ENCODE measurements at regions not wholly inside any gene's neighbourhood (a gene's known extent, or its start where the extent isn't known, plus 50 kb on each side); places are given as distances from the start of the nearest gene placed in this dataset.

- H3K14ac ChIP-seq (ENCODE audit: low read length in 2 of 2): no peak overlapping the region
- H2AFZ ChIP-seq (ENCODE audit: low read depth, low read length): no peak overlapping the region
- no peak overlapping the region for H2BK5ac ChIP-seq (ENCODE audit: low read depth, low read length, poor library complexity, severe bottlenecking)
- H4K8ac ChIP-seq (ENCODE audit: low read length): no peak overlapping the region
- H3K4me1 ChIP-seq (ENCODE audit: control insufficient read depth, insufficient read depth, low read depth, low read length): peaks cover 17% of the 10 kb centered on the region
- no peak overlapping the region for H3K4ac ChIP-seq (ENCODE audit: low read depth in 1 of 2, low read length in 2 of 2)
- no peak overlapping the region for H4K91ac ChIP-seq (ENCODE audit: low read length)
- H3K36me3 ChIP-seq (ENCODE audit: control insufficient read depth in 1 of 2, insufficient read depth in 2 of 2, low read depth in 1 of 2, low read length in 2 of 2): no peaks in the 10 kb centered on the region
- H3K4me3 ChIP-seq (ENCODE audit: insufficient read depth in 1 of 2, low read depth in 1 of 2, low read length in 2 of 2): no peak overlapping the region
- H3K18ac ChIP-seq (ENCODE audit: low read depth in 1 of 2, low read length in 2 of 2): no peak overlapping the region
- H3K27ac ChIP-seq (ENCODE audit: low read length, poor library complexity, severe bottlenecking): no peak overlapping the region
- H2BK12ac ChIP-seq (ENCODE audit: low read length in 2 of 2): no peak overlapping the region
- no peak overlapping the region for H2BK120ac ChIP-seq (ENCODE audit: low read depth, low read length)
- H3K9me3 ChIP-seq (ENCODE audit: control insufficient read depth, low read length): no peaks in the 10 kb centered on the region
- no peak for DNase-seq
- H3K4me2 ChIP-seq (ENCODE audit: low read length, poor library complexity, severe bottlenecking): no peak overlapping the region
- 96% methylated on average over 6 of the region's 6 CpGs for WGBS
- no peak overlapping the region for H3K9ac ChIP-seq (ENCODE audit: low read length)
- no peaks in the 10 kb centered on the region for H3K27me3 ChIP-seq (ENCODE audit: control insufficient read depth in 1 of 2, insufficient read depth in 1 of 2, low read length in 2 of 2)
- no peaks in the 10 kb centered on the region for H3K79me1 ChIP-seq (replicated peaks; ENCODE audit: low read length, poor library complexity, severe bottlenecking)
- no peak overlapping the region for H3K23ac ChIP-seq (ENCODE audit: low read length in 2 of 2)
- no peak overlapping the region for H2AK5ac ChIP-seq (ENCODE audit: low read length, severe bottlenecking)
- H2BK15ac ChIP-seq (ENCODE audit: low read depth, poor library complexity, severe bottlenecking): no peak overlapping the region
Observed at GRCh38 chr1:19015476-19015875, 59.0 kb upstream of the IFFO2 start.

DNA sequence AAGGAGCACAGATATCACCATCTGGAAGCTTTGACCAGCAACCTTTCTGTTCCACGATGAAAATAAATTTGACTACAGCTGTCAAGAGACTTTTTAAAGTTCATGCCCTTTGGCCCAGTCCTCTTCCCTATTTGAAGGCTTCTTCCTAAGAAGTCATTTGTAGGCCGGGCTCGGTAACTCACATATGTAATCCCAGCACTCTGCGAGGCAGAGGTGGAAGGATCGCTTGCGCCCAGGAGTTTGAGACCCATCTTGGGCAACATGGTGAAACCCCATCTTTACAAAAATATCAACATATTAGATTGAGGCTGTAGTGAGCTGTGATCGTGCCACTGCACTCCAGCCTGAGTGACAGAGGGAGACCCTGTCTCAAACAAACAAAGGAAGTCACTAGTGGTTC, 58.3 kb upstream of the IFFO2 start:
- no peak overlapping the region for H4K91ac ChIP-seq (ENCODE audit: low read length)
- no peak overlapping the region for H3K4ac ChIP-seq (ENCODE audit: low read depth in 1 of 2, low read length in 2 of 2)
- H2BK12ac ChIP-seq (ENCODE audit: low read length in 2 of 2): no peak overlapping the region
- no peak overlapping the region for H4K8ac ChIP-seq (ENCODE audit: low read length)
- no peak overlapping the region for H3K9ac ChIP-seq (ENCODE audit: low read length)
- H3K27ac ChIP-seq (ENCODE audit: low read length, poor library complexity, severe bottlenecking): no peak overlapping the region
- H3K79me1 ChIP-seq (replicated peaks; ENCODE audit: low read length, poor library complexity, severe bottlenecking): no peaks in the 10 kb centered on the region
- H3K23ac ChIP-seq (ENCODE audit: low read length in 2 of 2): no peak overlapping the region
- H3K18ac ChIP-seq (ENCODE audit: low read depth in 1 of 2, low read length in 2 of 2): no peak overlapping the region
- H3K14ac ChIP-seq (ENCODE audit: low read length in 2 of 2): no peak overlapping the region
- no peak overlapping the region for H2BK15ac ChIP-seq (ENCODE audit: low read depth, poor library complexity, severe bottlenecking)
- no peak overlapping the region for H2BK120ac ChIP-seq (ENCODE audit: low read depth, low read length)
- no peaks in the 10 kb centered on the region for H3K27me3 ChIP-seq (ENCODE audit: control insufficient read depth in 1 of 2, insufficient read depth in 1 of 2, low read length in 2 of 2)
- no peak for DNase-seq
- no peaks in the 10 kb centered on the region for H3K9me3 ChIP-seq (ENCODE audit: control insufficient read depth, low read length)
- H2AFZ ChIP-seq (ENCODE audit: low read depth, low read length): no peak overlapping the region
- H2BK5ac ChIP-seq (ENCODE audit: low read depth, low read length, poor library complexity, severe bottlenecking): no peak overlapping the region
- peaks cover 24% of the 10 kb centered on the region for H3K4me1 ChIP-seq (ENCODE audit: control insufficient read depth, insufficient read depth, low read depth, low read length)
- H3K36me3 ChIP-seq (ENCODE audit: control insufficient read depth in 1 of 2, insufficient read depth in 2 of 2, low read depth in 1 of 2, low read length in 2 of 2): no peaks in the 10 kb centered on the region
- WGBS: 79% methylated on average over 4 of the region's 7 CpGs
- no peak overlapping the region for H3K4me3 ChIP-seq (ENCODE audit: insufficient read depth in 1 of 2, low read depth in 1 of 2, low read length in 2 of 2)
- no peak overlapping the region for H2AK5ac ChIP-seq (ENCODE audit: low read length, severe bottlenecking)
- H3K4me2 ChIP-seq (ENCODE audit: low read length, poor library complexity, severe bottlenecking): no peak overlapping the region

DNA sequence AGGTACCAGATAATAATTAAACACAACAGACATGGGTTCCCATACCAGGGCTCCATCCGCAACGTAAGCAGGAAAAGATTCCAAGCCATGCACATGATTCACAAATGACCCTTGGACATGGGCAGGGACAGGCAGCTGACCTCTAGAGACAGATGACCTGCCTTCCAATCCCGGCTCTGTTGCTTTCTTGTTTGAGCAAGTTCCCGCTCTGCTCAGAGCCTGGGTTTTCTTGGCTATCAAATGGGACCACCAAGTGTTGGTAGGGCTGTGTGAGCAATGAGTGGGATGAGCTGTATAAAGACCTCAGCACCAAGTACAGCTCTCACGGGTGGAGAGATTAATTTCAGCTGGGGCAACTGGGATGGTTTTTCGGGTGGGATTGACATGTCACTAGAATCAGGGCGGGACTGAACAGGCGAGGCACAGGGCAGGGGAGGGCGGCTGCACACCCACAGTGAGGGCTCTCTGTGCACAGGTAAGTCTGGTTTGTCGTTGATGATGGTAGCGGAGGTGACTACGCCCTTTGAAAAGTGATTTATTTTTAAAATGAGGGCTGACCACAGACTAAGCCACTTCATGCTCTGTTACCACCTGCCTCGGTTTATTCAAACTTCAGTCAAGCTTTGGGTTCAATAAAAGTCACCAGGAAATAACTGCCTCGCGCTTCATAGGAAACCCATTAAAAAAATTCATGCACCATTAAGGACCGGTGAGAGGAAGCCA, 57.5 kb upstream of the IFFO2 start:
- Histone ChIP-seq H3K23ac (ENCODE audit: low read length in 2 of 2) (no peak overlapping the region), H3K18ac (ENCODE audit: low read depth in 1 of 2, low read length in 2 of 2) (no peak overlapping the region), H4K8ac (ENCODE audit: low read length) (peak overlapping the region; percentile 36), H3K79me1 (replicated peaks; ENCODE audit: low read length, poor library complexity, severe bottlenecking) (no peaks in the 10 kb centered on the region), H3K4me1 (ENCODE audit: control insufficient read depth, insufficient read depth, low read depth, low read length) (peaks cover 27% of the 10 kb centered on the region), H2BK12ac (ENCODE audit: low read length in 2 of 2) (no peak overlapping the region), H2BK5ac (ENCODE audit: low read depth, low read length, poor library complexity, severe bottlenecking) (peak overlapping the region; percentile 34), H3K4ac (ENCODE audit: low read depth in 1 of 2, low read length in 2 of 2) (no peak overlapping the region), H2BK15ac (ENCODE audit: low read depth, poor library complexity, severe bottlenecking) (no peak overlapping the region), H3K4me3 (ENCODE audit: insufficient read depth in 1 of 2, low read depth in 1 of 2, low read length in 2 of 2) (no peak overlapping the region), H4K91ac (ENCODE audit: low read length) (no peak overlapping the region), H3K9me3 (ENCODE audit: control insufficient read depth, low read length) (no peaks in the 10 kb centered on the region), H3K14ac (ENCODE audit: low read length in 2 of 2) (no peak overlapping the region), H3K4me2 (ENCODE audit: low read length, poor library complexity, severe bottlenecking) (no peak overlapping the region), H2AFZ (ENCODE audit: low read depth, low read length) (no peak overlapping the region), H3K27ac (ENCODE audit: low read length, poor library complexity, severe bottlenecking) (no peak overlapping the region), H2AK5ac (ENCODE audit: low read length, severe bottlenecking) (peak overlapping the region; percentile 33), H2BK120ac (ENCODE audit: low read depth, low read length) (peak overlapping the region; percentile 30), H3K27me3 (ENCODE audit: control insufficient read depth in 1 of 2, insufficient read depth in 1 of 2, low read length in 2 of 2) (no peaks in the 10 kb centered on the region), H3K9ac (ENCODE audit: low read length) (no peak overlapping the region), H3K36me3 (ENCODE audit: control insufficient read depth in 1 of 2, insufficient read depth in 2 of 2, low read depth in 1 of 2, low read length in 2 of 2) (no peaks in the 10 kb centered on the region)
- WGBS: 86% methylated on average over 15 of the region's 16 CpGs
- DNase-seq: no peak

DNA sequence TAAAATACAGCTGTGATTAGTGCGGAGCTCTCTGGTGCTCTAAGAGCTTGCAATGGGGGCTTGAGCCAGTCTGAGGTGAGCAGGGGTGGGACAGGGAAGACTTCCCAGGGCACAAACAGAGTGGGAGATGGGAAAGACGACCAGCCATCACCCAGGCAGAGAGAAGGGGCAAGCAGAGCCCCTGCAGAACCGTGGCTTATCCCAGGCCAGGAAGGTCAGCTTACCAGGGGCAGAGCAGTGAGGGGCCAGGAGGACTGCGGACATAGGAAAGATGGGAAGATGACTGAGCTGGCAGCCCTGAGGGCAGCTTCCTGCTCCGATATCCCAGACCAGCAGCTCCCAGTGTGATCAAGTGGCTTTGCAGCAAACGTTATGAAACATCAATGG, 55.4 kb upstream of the IFFO2 start:
- H2BK5ac ChIP-seq (ENCODE audit: low read depth, low read length, poor library complexity, severe bottlenecking): peak overlapping the region; percentile 67
- no peak overlapping the region for H3K23ac ChIP-seq (ENCODE audit: low read length in 2 of 2)
- peak; percentile 26 for DNase-seq
- peak overlapping the region; percentile 70 for H2AFZ ChIP-seq (ENCODE audit: low read depth, low read length)
- H3K4me2 ChIP-seq (ENCODE audit: low read length, poor library complexity, severe bottlenecking): no peak overlapping the region
- H4K91ac ChIP-seq (ENCODE audit: low read length): peak overlapping the region; percentile 48
- no peaks in the 10 kb centered on the region for H3K9me3 ChIP-seq (ENCODE audit: control insufficient read depth, low read length)
- peak overlapping the region in 1 of 2 experiments; percentile 88 for H3K14ac ChIP-seq (ENCODE audit: low read length in 2 of 2)
- no peak overlapping the region for H4K8ac ChIP-seq (ENCODE audit: low read length)
- H2BK12ac ChIP-seq (ENCODE audit: low read length in 2 of 2): peak overlapping the region in 1 of 2 experiments; percentile 98
- H3K27ac ChIP-seq (ENCODE audit: low read length, poor library complexity, severe bottlenecking): peak overlapping the region; percentile 95
- 46% methylated on average over 5 of the region's 6 CpGs for WGBS
- peak overlapping the region; percentile 87 for H2AK5ac ChIP-seq (ENCODE audit: low read length, severe bottlenecking)
- peak overlapping the region; percentile 42 to 60 for H3K4ac ChIP-seq (ENCODE audit: low read depth in 1 of 2, low read length in 2 of 2)
- no peak overlapping the region for H2BK15ac ChIP-seq (ENCODE audit: low read depth, poor library complexity, severe bottlenecking)
- H3K27me3 ChIP-seq (ENCODE audit: control insufficient read depth in 1 of 2, insufficient read depth in 1 of 2, low read length in 2 of 2): no peaks in the 10 kb centered on the region
- no peak overlapping the region for H3K9ac ChIP-seq (ENCODE audit: low read length)
- H3K79me1 ChIP-seq (replicated peaks; ENCODE audit: low read length, poor library complexity, severe bottlenecking): no peaks in the 10 kb centered on the region
- peak overlapping the region; percentile 65 for H2BK120ac ChIP-seq (ENCODE audit: low read depth, low read length)
- peak overlapping the region in 1 of 2 experiments; percentile 50 for H3K4me3 ChIP-seq (ENCODE audit: insufficient read depth in 1 of 2, low read depth in 1 of 2, low read length in 2 of 2)
- H3K18ac ChIP-seq (ENCODE audit: low read depth in 1 of 2, low read length in 2 of 2): peak overlapping the region; percentile 50 to 89
- H3K4me1 ChIP-seq (ENCODE audit: control insufficient read depth, insufficient read depth, low read depth, low read length): peaks cover 32% of the 10 kb centered on the region
- no peaks in the 10 kb centered on the region for H3K36me3 ChIP-seq (ENCODE audit: control insufficient read depth in 1 of 2, insufficient read depth in 2 of 2, low read depth in 1 of 2, low read length in 2 of 2)
